SK-N-MC (cell line): ENCODE measurements at regions not wholly inside any gene's neighbourhood (a gene's known extent, or its start where the extent isn't known, plus 50 kb on each side); places are given as distances from the start of the nearest gene placed in this dataset.

Source experiments
- EZH2 ChIP-seq: fragments of 200-600 bp; sonication (generic); IDR thresholded peaks from one replicate; pipeline ENCODE4 v1.6.1; 2017; ENCODE audit warnings: antibody characterized with exemption
- POLR2AphosphoS5 ChIP-seq: IDR thresholded peaks from 2 replicates; pipeline ENCODE4 v1.6.1; 2012; ENCODE audit warnings: mild to moderate bottlenecking, low read depth, low read length, borderline replicate concordance

- TF ChIP-seq POLR2AphosphoS5 (no peak), EZH2 (no peak)
Observed at GRCh38 chrX:9367421-9367820, 97.4 kb upstream of the TBL1X start.
